ENCODE measurements at regions not wholly inside any gene's neighbourhood (a gene's known extent, or its start where the extent isn't known, plus 50 kb on each side); places are given as distances from the start of the nearest gene placed in this dataset.

DNA sequence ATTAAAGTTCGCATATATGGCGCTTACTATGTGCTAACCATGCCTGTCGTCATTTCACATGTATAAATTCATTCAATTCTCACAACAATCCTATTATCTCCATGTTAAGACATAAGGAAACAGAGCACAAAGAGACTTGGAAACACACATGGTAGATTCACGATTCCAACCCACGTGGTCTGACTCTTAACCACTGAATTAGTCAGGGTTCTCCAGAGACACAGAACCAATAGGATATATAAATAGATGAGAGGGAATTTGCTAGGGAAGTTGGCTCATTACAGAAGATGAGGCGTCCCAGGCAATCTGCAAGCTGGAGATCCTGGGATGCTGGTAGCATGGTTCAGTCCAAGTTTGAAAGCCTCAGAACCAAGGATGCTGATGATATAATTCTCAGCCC is 765.3 kb downstream of the TBL1XR1 start:
- TF ChIP-seq, protein P1, sequence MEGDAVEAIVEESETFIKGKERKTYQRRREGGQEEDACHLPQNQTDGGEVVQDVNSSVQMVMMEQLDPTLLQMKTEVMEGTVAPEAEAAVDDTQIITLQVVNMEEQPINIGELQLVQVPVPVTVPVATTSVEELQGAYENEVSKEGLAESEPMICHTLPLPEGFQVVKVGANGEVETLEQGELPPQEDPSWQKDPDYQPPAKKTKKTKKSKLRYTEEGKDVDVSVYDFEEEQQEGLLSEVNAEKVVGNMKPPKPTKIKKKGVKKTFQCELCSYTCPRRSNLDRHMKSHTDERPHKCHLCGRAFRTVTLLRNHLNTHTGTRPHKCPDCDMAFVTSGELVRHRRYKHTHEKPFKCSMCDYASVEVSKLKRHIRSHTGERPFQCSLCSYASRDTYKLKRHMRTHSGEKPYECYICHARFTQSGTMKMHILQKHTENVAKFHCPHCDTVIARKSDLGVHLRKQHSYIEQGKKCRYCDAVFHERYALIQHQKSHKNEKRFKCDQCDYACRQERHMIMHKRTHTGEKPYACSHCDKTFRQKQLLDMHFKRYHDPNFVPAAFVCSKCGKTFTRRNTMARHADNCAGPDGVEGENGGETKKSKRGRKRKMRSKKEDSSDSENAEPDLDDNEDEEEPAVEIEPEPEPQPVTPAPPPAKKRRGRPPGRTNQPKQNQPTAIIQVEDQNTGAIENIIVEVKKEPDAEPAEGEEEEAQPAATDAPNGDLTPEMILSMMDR (conservative IDR thresholded peaks at IDR 0.05) = no peak
- no peak for TF ChIP-seq EZH2 (IDR thresholded peaks at IDR 0.05; ENCODE audit: low read depth)

Data from PC-9 (cell line).